ENCODE measurements at regions not wholly inside any gene's neighbourhood (a gene's known extent, or its start where the extent isn't known, plus 50 kb on each side); places are given as distances from the start of the nearest gene placed in this dataset.

- ChIA-PET POLR2A (no interaction called here), CTCF (no interaction called here)
- TF ChIP-seq POLR2AphosphoS5 (IDR thresholded peaks at IDR 0.05; ENCODE audit: insufficient read depth, low read depth, low read length) (no peak), FOS (IDR thresholded peaks at IDR 0.05; ENCODE audit: borderline replicate concordance, insufficient read depth, low read length) (no peak), CTCF (IDR thresholded peaks at IDR 0.05; ENCODE audit: extremely low read depth in 1 of 2, insufficient read depth in 1 of 2, low read depth in 1 of 2, low read length in 2 of 2) (no peak), JUN (IDR thresholded peaks at IDR 0.05; ENCODE audit: borderline replicate concordance, insufficient read depth, insufficient read length, low read depth) (no peak), MYC (IDR thresholded peaks at IDR 0.05; ENCODE audit: low read depth, low read length) (no peak), MAX (IDR thresholded peaks at IDR 0.05; ENCODE audit: insufficient read depth, insufficient read length) (no peak)
- no peak overlapping the region for H3K27ac ChIP-seq (ENCODE audit: insufficient read depth, low read depth, low read length)
- FAIRE-seq (no peak), DNase-seq (ENCODE audit: low read depth, low spot score) (no peak)
- no peak overlapping the region for H3K4me2 ChIP-seq (ENCODE audit: insufficient read depth, low read length)
- H3K79me2 ChIP-seq (ENCODE audit: control insufficient read depth, insufficient read depth, low read length), result no peaks in the 10 kb centered on the region
- H3K9me3 ChIP-seq (replicated peaks; ENCODE audit: control insufficient read depth, insufficient read depth, low read length), result peaks cover under 1% of the 10 kb centered on the region
- H3K9me1 ChIP-seq (replicated peaks; ENCODE audit: control insufficient read depth, extremely low read depth, insufficient read depth, low read length), result no peaks in the 10 kb centered on the region
- no peaks in the 10 kb centered on the region for H4K20me1 ChIP-seq (replicated peaks; ENCODE audit: control insufficient read depth, extremely low read depth, insufficient read depth, low read length)
- no peaks in the 10 kb centered on the region for H3K4me1 ChIP-seq (ENCODE audit: control insufficient read depth, extremely low read depth, insufficient read depth, low read length)
- no TSS peak for BruUV-seq (replicated peaks)
- no peak overlapping the region for H2AFZ ChIP-seq (ENCODE audit: low read depth, low read length)
- H3K9ac ChIP-seq (replicated peaks; ENCODE audit: extremely low read depth, insufficient read depth, low read length), result no peak overlapping the region
- H3K36me3 ChIP-seq (ENCODE audit: control insufficient read depth in 2 of 2, extremely low read depth in 1 of 2, insufficient read depth in 2 of 2, low read length in 2 of 2), result no peaks in the 10 kb centered on the region
- H3K4me3 ChIP-seq (replicated peaks in 1 of 3; ENCODE audit: insufficient read depth in 1 of 3, low read depth in 1 of 3, low read length in 3 of 3), result no peak overlapping the region
- dilution Hi-C loops (cut with MboI; ENCODE audit: extremely low pct_ligation_motif_present, low sequenced_read_pairs) (no loop called here), intact Hi-C loops (cut with micrococcal nuclease) (no loop called here)
- no peaks in the 10 kb centered on the region for H3K27me3 ChIP-seq (ENCODE audit: control insufficient read depth in 2 of 2, insufficient read depth in 2 of 2, low read length in 2 of 2)
These were observed 211.7 kb upstream of the LRATD1 start for GRCh38 chr2:14420851-14421250.

GRCh38 chr2:14422426-14422825 is 210.1 kb upstream of the LRATD1 start:
- no TSS peak for BruUV-seq (replicated peaks)
- Histone ChIP-seq H3K9ac (replicated peaks; ENCODE audit: extremely low read depth, insufficient read depth, low read length) (no peak overlapping the region), H3K27ac (ENCODE audit: insufficient read depth, low read depth, low read length) (no peak overlapping the region), H3K79me2 (ENCODE audit: control insufficient read depth, insufficient read depth, low read length) (no peaks in the 10 kb centered on the region), H3K9me1 (replicated peaks; ENCODE audit: control insufficient read depth, extremely low read depth, insufficient read depth, low read length) (no peaks in the 10 kb centered on the region), H3K27me3 (ENCODE audit: control insufficient read depth in 2 of 2, insufficient read depth in 2 of 2, low read length in 2 of 2) (no peaks in the 10 kb centered on the region), H3K9me3 (replicated peaks; ENCODE audit: control insufficient read depth, insufficient read depth, low read length) (no peaks in the 10 kb centered on the region), H3K4me3 (replicated peaks in 1 of 3; ENCODE audit: insufficient read depth in 1 of 3, low read depth in 1 of 3, low read length in 3 of 3) (no peak overlapping the region), H3K4me1 (ENCODE audit: control insufficient read depth, extremely low read depth, insufficient read depth, low read length) (no peaks in the 10 kb centered on the region), H4K20me1 (replicated peaks; ENCODE audit: control insufficient read depth, extremely low read depth, insufficient read depth, low read length) (no peaks in the 10 kb centered on the region), H2AFZ (ENCODE audit: low read depth, low read length) (no peak overlapping the region), H3K36me3 (ENCODE audit: control insufficient read depth in 2 of 2, extremely low read depth in 1 of 2, insufficient read depth in 2 of 2, low read length in 2 of 2) (no peaks in the 10 kb centered on the region), H3K4me2 (ENCODE audit: insufficient read depth, low read length) (no peak overlapping the region)
- intact Hi-C loops (cut with micrococcal nuclease), result no loop called here
- dilution Hi-C loops (cut with MboI; ENCODE audit: extremely low pct_ligation_motif_present, low sequenced_read_pairs), result no loop called here
- DNase-seq (ENCODE audit: low read depth, low spot score) (no peak), FAIRE-seq (no peak)
- TF ChIP-seq GATA2 (IDR thresholded peaks at IDR 0.05; ENCODE audit: insufficient read depth, insufficient read length, low read depth, low read length), result no peak
- ChIA-PET POLR2A (no interaction called here), CTCF (no interaction called here)

All from endothelial cell of umbilical vein (primary cell).